GM12892 (cell line): ENCODE measurements at regions not wholly inside any gene's neighbourhood (a gene's known extent, or its start where the extent isn't known, plus 50 kb on each side); places are given as distances from the start of the nearest gene placed in this dataset.
"Not testable (repeated sequence)": the region's sequence is repeated elsewhere in the genome, so short reads cannot be mapped to it uniquely, and the experiment has no call there.

Experiments
- POLR2A ChIP-seq: IDR thresholded peaks from 2 replicates; pipeline ENCODE4 v1.6.1; 2011; ENCODE audit warnings: low read depth, low read length, control low read depth
- POLR2AphosphoS5 ChIP-seq: IDR thresholded peaks from 2 replicates; pipeline ENCODE4 v1.6.1; 2011; ENCODE audit warnings: low read depth, low read length, control low read depth
- TAF1 ChIP-seq: IDR thresholded peaks from 2 replicates; pipeline ENCODE4 v1.6.1; 2011; ENCODE audit warnings: low read depth, mild to moderate bottlenecking, control low read depth, low read length, borderline replicate concordance

DNA sequence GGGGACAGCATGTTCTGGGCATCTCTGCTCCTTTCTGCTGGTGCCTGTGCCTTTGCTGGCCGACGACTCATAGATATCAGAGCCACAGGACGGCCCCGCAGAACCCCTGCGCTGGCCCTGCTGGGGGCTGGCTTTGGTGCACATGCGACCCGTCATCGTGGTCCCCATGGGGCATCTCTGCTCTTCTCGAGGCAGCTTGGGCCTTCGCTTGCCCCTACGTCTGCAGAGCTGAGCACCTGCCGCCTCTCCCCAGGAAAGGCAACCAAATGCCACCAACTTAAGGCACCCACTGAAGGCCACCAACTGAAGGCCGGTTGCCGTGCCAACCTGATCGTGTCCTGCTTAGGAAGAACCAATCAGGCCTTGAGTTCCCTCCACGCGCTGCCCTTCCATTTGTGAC lies 153.1 kb downstream of the FOXD4L6 start:
- TF ChIP-seq POLR2AphosphoS5, POLR2A, TAF1: not testable (repeated sequence)
